K562 (cell line): ENCODE measurements at regions not wholly inside any gene's neighbourhood (a gene's known extent, or its start where the extent isn't known, plus 50 kb on each side); places are given as distances from the start of the nearest gene placed in this dataset.
A peak's percentile ranks its signal among the peaks of the same experiment; 100 is the strongest.

Experiments used
- ATAC-seq: fragments of 200-7000 bp; cut with Tn5 transposase; 3 replicates; pipeline ENCODE4 v1.9.1; 2020; ENCODE audit warnings: moderate library complexity
- BruUV-seq: library from RNA; stranded (reverse); fragments of 400-500 nt; replicated peaks from 2 replicates; lab custom pipeline; 2021; lab: Mats Ljungman, UMichigan
- CTCF ChIA-PET: fragments of 300-600 bp; formaldehyde crosslinking; extraction: SDS; loops from one replicate; lab custom pipeline; 2021; ENCODE audit warnings: low intra/inter-chr PET ratio; lab: Yijun Ruan, JAX
- POLR2A ChIA-PET: fragments of 300-600, 350-650 bp; sonication (Branson Sonifier 250); formaldehyde crosslinking; extraction: SDS; loops from one replicate; lab custom pipeline; 2021; ENCODE audit warnings: antibody characterized with exemption, inconsistent platforms; lab: Yijun Ruan, JAX
- DNase-seq, 4 experiments: peaks; one replicate each; pipeline versions ENCODE4 v3.0.0 to v3.0.0-alpha.2; 2011 to 2018; ENCODE audit warnings: low spot score in 3 of 4, mixed read lengths in 3 of 4; ENCODE audit errors: extremely low read depth in 1 of 4
- FAIRE-seq: peaks from 2 replicates; lab custom pipeline; 2011; peaks lifted over from hg19 to GRCh38; lab: Jason Lieb, UNC
- H2AFZ ChIP-seq: 2 replicates; pipeline ENCODE4 v1.6.0; 2011; ENCODE audit warnings: low read depth, low read length, control low read depth, inconsistent platforms
- H3K27ac ChIP-seq: fragments of 200-600 bp; 3 replicates; pipeline ENCODE4 v1.8.0; 2011; ENCODE audit warnings: low read depth, mild to moderate bottlenecking, control low read depth, inconsistent platforms, low read length, moderate library complexity, mixed read lengths; ENCODE audit errors: extremely low read depth
- H3K27me3 ChIP-seq, 2 experiments: fragments of 300-600 bp in 1 of 2; 2 replicates in 1 of 2; 3 replicates in 1 of 2; pipeline versions ENCODE4 v1.6.0 to v1.8.0; 2011; ENCODE audit warnings: inconsistent platforms in 2 of 2, low read length in 2 of 2, mild to moderate bottlenecking in 1 of 2, mixed read lengths in 1 of 2, moderate library complexity in 1 of 2; ENCODE audit not compliant: control insufficient read depth in 2 of 2, insufficient read depth in 2 of 2
- H3K36me3 ChIP-seq: fragments of 300-600 bp; 3 replicates; pipeline ENCODE4 v1.8.0; 2011; ENCODE audit warnings: mild to moderate bottlenecking, low read length, inconsistent platforms; ENCODE audit not compliant: control insufficient read depth, insufficient read depth
- H3K4me1 ChIP-seq, 2 experiments: fragments of 200-600 bp in 1 of 2; replicated peaks in 1 of 2; 2 replicates in 1 of 2; 3 replicates in 1 of 2; pipeline versions ENCODE4 v1.5.1 to v1.8.0; 2011; ENCODE audit warnings: inconsistent platforms in 2 of 2, low read length in 2 of 2, mild to moderate bottlenecking in 1 of 2, mixed read lengths in 1 of 2, moderate library complexity in 1 of 2; ENCODE audit not compliant: control insufficient read depth in 2 of 2, insufficient read depth in 2 of 2
- H3K4me2 ChIP-seq: 2 replicates; pipeline ENCODE4 v1.6.1; 2011; ENCODE audit warnings: low read length, control low read depth, inconsistent platforms, mixed read lengths; ENCODE audit not compliant: insufficient read depth
- H3K4me3 ChIP-seq: fragments of 200-600 bp; sonication (generic), shearing (Covaris generic); 2 replicates; pipeline ENCODE4 v1.5.1; 2016; ENCODE audit warnings: control low read depth, inconsistent platforms
- H3K79me2 ChIP-seq: fragments of 200-600 bp; 3 replicates; pipeline ENCODE4 v1.8.0; 2011; ENCODE audit warnings: low read length, inconsistent platforms; ENCODE audit not compliant: control insufficient read depth, insufficient read depth
- H3K9ac ChIP-seq, 2 experiments: 2 replicates each; pipeline versions ENCODE4 v1.6.0 to v1.6.1; 2011; ENCODE audit warnings: low read depth in 2 of 2, low read length in 2 of 2, control low read depth in 1 of 2, inconsistent platforms in 1 of 2, mild to moderate bottlenecking in 1 of 2, mixed read lengths in 1 of 2; ENCODE audit not compliant: insufficient read depth in 1 of 2
- H3K9me1 ChIP-seq: one replicate; pipeline ENCODE4 v1.6.0; 2011; ENCODE audit warnings: inconsistent platforms, mild to moderate bottlenecking, low read length, moderate library complexity; ENCODE audit not compliant: control insufficient read depth, insufficient read depth
- H3K9me3 ChIP-seq: replicated peaks from 2 replicates; pipeline ENCODE4 v1.5.1; 2011; ENCODE audit warnings: low read depth, low read length, inconsistent platforms; ENCODE audit not compliant: control insufficient read depth, insufficient read depth
- H4K20me1 ChIP-seq: replicated peaks from 2 replicates; pipeline ENCODE4 v1.6.1; 2011; ENCODE audit warnings: low read length, inconsistent platforms, mixed read lengths; ENCODE audit not compliant: control insufficient read depth, insufficient read depth
- ETS2 ChIP-seq: IDR thresholded peaks from 2 replicates; pipeline ENCODE4 v1.6.1; 2016; ENCODE audit warnings: borderline replicate concordance, missing genetic modification characterization, mild to moderate bottlenecking, moderate library complexity, missing compliant biosample characterization; ENCODE audit not compliant: poor library complexity, severe bottlenecking
- GTF3C2 ChIP-seq: IDR thresholded peaks from 3 replicates; pipeline ENCODE4 v1.6.1; 2011; ENCODE audit warnings: borderline replicate concordance, mild to moderate bottlenecking, moderate library complexity; ENCODE audit not compliant: insufficient read length; ENCODE audit errors: extremely low read depth
- RAD21 ChIP-seq, 2 experiments: fragments of 250-450 bp in 1 of 2; fragments of 450-650 bp in 1 of 2; sonication (Bioruptor Pico) in 1 of 2; formaldehyde crosslinking in 1 of 2; IDR thresholded peaks in 1 of 2; conservative IDR thresholded peaks in 1 of 2; 2 replicates each; pipeline versions ENCODE4 v1.4.0 to v1.8.0; 2020 to 2022; ENCODE audit warnings: mild to moderate bottlenecking in 2 of 2, moderate library complexity in 1 of 2
- RFX1 ChIP-seq: fragments of 450-650 bp; IDR thresholded peaks from 2 replicates; pipeline ENCODE4 v1.6.1; 2016; ENCODE audit warnings: mild to moderate bottlenecking, moderate library complexity
- ZNF324 ChIP-seq: fragments of 250-450 bp; sonication (Bioruptor Pico); IDR thresholded peaks from 2 replicates; pipeline ENCODE4 v1.4.0; 2020; ENCODE audit warnings: mild to moderate bottlenecking
- ZNF778 ChIP-seq: fragments of 450-650 bp; formaldehyde crosslinking; IDR thresholded peaks from 2 replicates; pipeline ENCODE4 v1.4.0; 2020; ENCODE audit warnings: mild to moderate bottlenecking, moderate library complexity
- WGBS: fragments of 100-300 bp; shearing (Covaris generic); methylation state at CpG from one replicate; pipeline ENCODE4 v1.1.6; 2016; ENCODE audit warnings: low coverage, mixed read lengths; ENCODE audit not compliant: insufficient coverage; ENCODE audit errors: missing lambda C conversion rate; 5-methylcytosine and 5-hydroxymethylcytosine counted together
- in situ Hi-C: fragments of 300-500 bp; cut with MboI; formaldehyde crosslinking; loops from 4 replicates; pipeline ENCODE4 v1.15.0; 2018; ENCODE audit warnings: inconsistent platforms, mixed read lengths
- intact Hi-C: fragments of 100-400 bp; cut with micrococcal nuclease; formaldehyde crosslinking; loops from 2 replicates; pipeline ENCODE4 v1.14.2; 2022
- TF ChIP-seq, protein P1 (sequence below): IDR thresholded peaks from 2 replicates; pipeline ENCODE4 v1.6.1; 2012; ENCODE audit warnings: low read depth, low read length, improper control_type of control experiment, borderline replicate concordance

GRCh38 chr6:14066782-14067406, 50.7 kb upstream of the CD83 start (continued):
- TF ChIP-seq, protein P1, sequence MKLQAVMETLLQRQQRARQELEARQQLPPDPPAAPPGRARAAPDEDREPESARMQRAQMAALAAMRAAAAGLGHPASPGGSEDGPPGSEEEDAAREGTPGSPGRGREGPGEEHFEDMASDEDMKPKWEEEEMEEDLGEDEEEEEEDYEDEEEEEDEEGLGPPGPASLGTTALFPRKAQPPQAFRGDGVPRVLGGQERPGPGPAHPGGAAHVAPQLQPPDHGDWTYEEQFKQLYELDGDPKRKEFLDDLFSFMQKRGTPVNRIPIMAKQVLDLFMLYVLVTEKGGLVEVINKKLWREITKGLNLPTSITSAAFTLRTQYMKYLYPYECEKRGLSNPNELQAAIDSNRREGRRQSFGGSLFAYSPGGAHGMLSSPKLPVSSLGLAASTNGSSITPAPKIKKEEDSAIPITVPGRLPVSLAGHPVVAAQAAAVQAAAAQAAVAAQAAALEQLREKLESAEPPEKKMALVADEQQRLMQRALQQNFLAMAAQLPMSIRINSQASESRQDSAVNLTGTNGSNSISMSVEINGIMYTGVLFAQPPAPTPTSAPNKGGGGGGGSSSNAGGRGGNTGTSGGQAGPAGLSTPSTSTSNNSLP = peak; percentile 40; the same call in 1 of the 2 replicates
- TF ChIP-seq RAD21 (CRISPR knock-in tag; conservative IDR thresholded peaks at IDR 0.05 in 1 of 2, IDR thresholded peaks at IDR 0.05 in 1 of 2) (peak; percentile 96 to 98), RFX1 (no peak)

DNA sequence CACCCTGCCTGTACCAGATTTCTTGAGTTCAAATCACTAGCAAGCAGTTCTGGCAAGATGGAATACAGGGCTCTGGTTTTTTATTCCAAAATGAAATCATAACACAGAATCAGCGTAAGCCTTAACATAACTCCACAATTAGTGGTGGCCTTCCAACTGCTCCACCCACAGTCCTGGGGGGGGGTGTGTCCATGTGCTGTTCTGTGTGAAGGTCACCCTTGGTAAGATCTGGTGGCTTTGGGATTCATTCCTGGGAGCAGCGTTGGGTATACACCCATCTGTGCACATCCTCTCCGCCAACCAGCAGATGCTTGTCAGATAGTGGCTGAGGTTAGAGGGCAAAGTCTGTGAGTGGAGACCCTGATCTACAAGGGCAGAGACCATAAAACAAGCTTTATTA, 49.9 kb upstream of the CD83 start:
- 52% methylated on average over 3 of the region's 3 CpGs for WGBS
- H3K27me3 ChIP-seq = no peaks in the 10 kb centered on the region
- FAIRE-seq (no peak), ATAC-seq (no peak), DNase-seq (no peak)
- BruUV-seq = no TSS peak
- H3K9ac ChIP-seq = no peak overlapping the region
- no peak overlapping the region for H3K4me3 ChIP-seq
- no peaks in the 10 kb centered on the region for H3K9me3 ChIP-seq
- H3K9me1 ChIP-seq = no peaks in the 10 kb centered on the region
- H3K4me1 ChIP-seq = no peaks in the 10 kb centered on the region
- POLR2A ChIA-PET = interaction anchor here (0.9 to 1.6 kb wide), 5 partner anchors 11 to 254 kb away, joined by 4 to 8 read pairs (median 5); partner anchors contain the start of gene MCUR1
- CTCF ChIA-PET = interaction anchor here (0.6 to 3.2 kb wide), 7 partner anchors 21 to 733 kb away, joined by 3 to 34 read pairs (median 7); no protein-coding TSS in a partner anchor
- no peaks in the 10 kb centered on the region for H3K79me2 ChIP-seq
- in situ Hi-C loops (loop anchor here (5.0 kb wide), 1 partner anchor 265 kb away; no protein-coding TSS in a partner anchor), intact Hi-C loops (loop anchor here (5.0 kb wide), 1 partner anchor 730 kb away; no protein-coding TSS in a partner anchor)
- no peaks in the 10 kb centered on the region for H3K36me3 ChIP-seq
- H4K20me1 ChIP-seq = no peaks in the 10 kb centered on the region
- no peak overlapping the region for H2AFZ ChIP-seq
- TF ChIP-seq ZNF778 (CRISPR knock-in tag) (no peak), ETS2 (tag) (no peak), GTF3C2 (no peak), ZNF324 (CRISPR knock-in tag) (no peak)
- no peak overlapping the region for H3K27ac ChIP-seq
- no peak overlapping the region for H3K4me2 ChIP-seq
